ENCODE measurements at regions not wholly inside any gene's neighbourhood (a gene's known extent, or its start where the extent isn't known, plus 50 kb on each side); places are given as distances from the start of the nearest gene placed in this dataset.

DNA sequence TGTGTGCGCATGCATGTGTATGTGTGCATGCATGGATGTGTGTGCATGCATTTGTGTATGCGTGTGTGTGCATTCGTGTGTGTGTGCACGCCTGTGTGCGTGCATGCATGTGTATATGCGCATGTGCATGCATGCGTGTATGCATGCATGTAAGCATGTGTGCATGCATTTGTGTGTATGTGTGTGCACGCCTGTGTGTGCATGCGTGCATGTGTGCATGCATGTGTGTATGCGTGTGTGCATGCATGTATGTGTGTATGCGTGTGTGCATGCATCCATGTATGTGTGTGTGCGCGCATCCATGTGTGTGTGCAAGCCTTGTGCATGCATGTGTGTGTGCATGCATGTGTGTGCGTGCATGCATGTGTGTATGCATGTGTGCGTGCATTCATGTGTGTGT is 276.8 kb downstream of the PBX3 start:
- TF ChIP-seq, protein P1, sequence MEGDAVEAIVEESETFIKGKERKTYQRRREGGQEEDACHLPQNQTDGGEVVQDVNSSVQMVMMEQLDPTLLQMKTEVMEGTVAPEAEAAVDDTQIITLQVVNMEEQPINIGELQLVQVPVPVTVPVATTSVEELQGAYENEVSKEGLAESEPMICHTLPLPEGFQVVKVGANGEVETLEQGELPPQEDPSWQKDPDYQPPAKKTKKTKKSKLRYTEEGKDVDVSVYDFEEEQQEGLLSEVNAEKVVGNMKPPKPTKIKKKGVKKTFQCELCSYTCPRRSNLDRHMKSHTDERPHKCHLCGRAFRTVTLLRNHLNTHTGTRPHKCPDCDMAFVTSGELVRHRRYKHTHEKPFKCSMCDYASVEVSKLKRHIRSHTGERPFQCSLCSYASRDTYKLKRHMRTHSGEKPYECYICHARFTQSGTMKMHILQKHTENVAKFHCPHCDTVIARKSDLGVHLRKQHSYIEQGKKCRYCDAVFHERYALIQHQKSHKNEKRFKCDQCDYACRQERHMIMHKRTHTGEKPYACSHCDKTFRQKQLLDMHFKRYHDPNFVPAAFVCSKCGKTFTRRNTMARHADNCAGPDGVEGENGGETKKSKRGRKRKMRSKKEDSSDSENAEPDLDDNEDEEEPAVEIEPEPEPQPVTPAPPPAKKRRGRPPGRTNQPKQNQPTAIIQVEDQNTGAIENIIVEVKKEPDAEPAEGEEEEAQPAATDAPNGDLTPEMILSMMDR (conservative IDR thresholded peaks at IDR 0.05): no peak
- TF ChIP-seq ZFX (IDR thresholded peaks at IDR 0.05): no peak

All from C4-2B (cell line).